ENCODE measurements at regions not wholly inside any gene's neighbourhood (a gene's known extent, or its start where the extent isn't known, plus 50 kb on each side); places are given as distances from the start of the nearest gene placed in this dataset.
"Not testable (repeated sequence)": the region's sequence is repeated elsewhere in the genome, so short reads cannot be mapped to it uniquely, and the experiment has no call there.

GRCh38 chr7:13717031-13717430, 272.4 kb downstream of the ETV1 start:
- DNase-seq (ENCODE audit: low read depth) = no peak

- DNase-seq (ENCODE audit: low read depth) = no peak
These were observed 265.1 kb downstream of the ETV1 start for GRCh38 chr7:13724191-13724976.

GRCh38 chr7:13724977-13725566, 264.4 kb downstream of the ETV1 start:
- no peak for DNase-seq (ENCODE audit: low read depth)

GRCh38 chr7:13725591-13725990, 263.9 kb downstream of the ETV1 start:
- no peak for DNase-seq (ENCODE audit: low read depth)

GRCh38 chr7:13727279-13727678, 262.2 kb downstream of the ETV1 start:
- no peak for DNase-seq (ENCODE audit: low read depth)

- DNase-seq (ENCODE audit: low read depth) = no peak
These were observed 261.7 kb downstream of the ETV1 start for GRCh38 chr7:13727751-13728150.

- not testable (repeated sequence) for DNase-seq (ENCODE audit: low read depth)
These were observed 261.0 kb downstream of the ETV1 start for GRCh38 chr7:13728430-13728829.

GRCh38 chr7:13731643-13732042, 257.8 kb downstream of the ETV1 start:
- DNase-seq (ENCODE audit: low read depth) = peak; percentile 40

- no peak for DNase-seq (ENCODE audit: low read depth)
These were observed 251.9 kb downstream of the ETV1 start for GRCh38 chr7:13737563-13737962.

- peak; percentile 24 for DNase-seq (ENCODE audit: low read depth)
These were observed 247.3 kb downstream of the ETV1 start for GRCh38 chr7:13742126-13742525.

- peak; percentile 47 for DNase-seq (ENCODE audit: low read depth)
These were observed 246.7 kb downstream of the ETV1 start for GRCh38 chr7:13742811-13743210.

GRCh38 chr7:13743226-13743625, 246.2 kb downstream of the ETV1 start:
- DNase-seq (ENCODE audit: low read depth) = peak; percentile 25

GRCh38 chr7:13745530-13745929, 243.9 kb downstream of the ETV1 start:
- no peak for DNase-seq (ENCODE audit: low read depth)

GRCh38 chr7:13748998-13749397, 240.5 kb downstream of the ETV1 start:
- no peak for DNase-seq (ENCODE audit: low read depth)

- DNase-seq (ENCODE audit: low read depth) = no peak
These were observed 239.8 kb downstream of the ETV1 start for GRCh38 chr7:13749636-13750035.

- DNase-seq (ENCODE audit: low read depth) = no peak
These were observed 237.7 kb downstream of the ETV1 start for GRCh38 chr7:13751766-13752165.

GRCh38 chr7:13757841-13758240, 231.6 kb downstream of the ETV1 start:
- no peak for DNase-seq (ENCODE audit: low read depth)

GRCh38 chr7:13765853-13766252, 223.6 kb downstream of the ETV1 start:
- DNase-seq (ENCODE audit: low read depth) = not testable (repeated sequence)

GRCh38 chr7:13770305-13770704, 219.2 kb downstream of the ETV1 start:
- DNase-seq (ENCODE audit: low read depth) = no peak

GRCh38 chr7:13774976-13775375, 214.5 kb downstream of the ETV1 start:
- DNase-seq (ENCODE audit: low read depth) = no peak

GRCh38 chr7:13777242-13777641, 212.2 kb downstream of the ETV1 start:
- no peak for DNase-seq (ENCODE audit: low read depth)

- DNase-seq (ENCODE audit: low read depth) = peak; percentile 46
These were observed 210.5 kb downstream of the ETV1 start for GRCh38 chr7:13778967-13779366.

GRCh38 chr7:13790611-13791010, 198.9 kb downstream of the ETV1 start:
- no peak for DNase-seq (ENCODE audit: low read depth)

- DNase-seq (ENCODE audit: low read depth) = no peak
These were observed 197.3 kb downstream of the ETV1 start for GRCh38 chr7:13792208-13792607.
